ENCODE measurements at regions not wholly inside any gene's neighbourhood (a gene's known extent, or its start where the extent isn't known, plus 50 kb on each side); places are given as distances from the start of the nearest gene placed in this dataset.

DNA sequence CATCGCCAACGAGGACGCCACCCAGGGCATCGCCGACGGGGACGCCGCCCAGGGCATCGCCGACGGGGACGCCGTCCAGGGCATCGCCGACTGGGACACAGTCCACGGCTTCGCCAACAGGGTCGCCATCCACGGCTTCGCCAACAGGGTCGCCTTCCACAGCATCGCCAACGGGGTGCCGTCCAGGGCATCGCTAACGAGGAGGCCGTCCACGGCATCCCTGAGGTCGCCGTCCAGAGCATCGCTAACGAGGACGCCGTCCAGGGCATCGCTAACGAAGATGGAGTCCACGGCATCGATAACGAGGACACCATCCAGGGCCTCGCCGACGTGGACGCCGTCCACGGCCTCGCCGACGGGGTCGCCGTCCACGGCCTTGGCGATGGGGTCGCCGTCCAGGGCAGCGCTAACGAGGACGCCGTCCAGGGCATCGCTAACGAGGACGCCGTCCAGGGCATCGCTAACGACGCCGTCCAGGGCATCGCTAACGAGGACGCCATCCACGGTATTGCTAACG is 947.8 kb downstream of the TUBA3C start:
- BruUV-seq (replicated peaks), result no TSS peak
- H3K9me1 ChIP-seq (replicated peaks; ENCODE audit: control insufficient read depth, extremely low read depth, insufficient read depth, low read length), result no peaks in the 10 kb centered on the region
- H3K27ac ChIP-seq (ENCODE audit: insufficient read depth, low read depth, low read length), result no peak overlapping the region
- no peak overlapping the region for H3K4me3 ChIP-seq (replicated peaks in 1 of 3; ENCODE audit: insufficient read depth in 1 of 3, low read depth in 1 of 3, low read length in 3 of 3)
- FAIRE-seq (no peak), DNase-seq (ENCODE audit: low read depth, low spot score) (no peak)
- CTCF ChIA-PET, result no interaction called here
- POLR2A ChIA-PET, result no interaction called here
- H3K79me2 ChIP-seq (ENCODE audit: control insufficient read depth, insufficient read depth, low read length), result no peaks in the 10 kb centered on the region
- no peak overlapping the region for H3K9ac ChIP-seq (replicated peaks; ENCODE audit: extremely low read depth, insufficient read depth, low read length)
- no peak overlapping the region for H2AFZ ChIP-seq (ENCODE audit: low read depth, low read length)
- no peaks in the 10 kb centered on the region for H3K27me3 ChIP-seq (ENCODE audit: control insufficient read depth in 2 of 2, insufficient read depth in 2 of 2, low read length in 2 of 2)
- H3K4me1 ChIP-seq (ENCODE audit: control insufficient read depth, extremely low read depth, insufficient read depth, low read length), result no peaks in the 10 kb centered on the region
- H4K20me1 ChIP-seq (replicated peaks; ENCODE audit: control insufficient read depth, extremely low read depth, insufficient read depth, low read length), result no peaks in the 10 kb centered on the region
- peaks cover 20% of the 10 kb centered on the region for H3K9me3 ChIP-seq (replicated peaks; ENCODE audit: control insufficient read depth, insufficient read depth, low read length)
- dilution Hi-C loops (cut with MboI; ENCODE audit: extremely low pct_ligation_motif_present, low sequenced_read_pairs) (no loop called here), intact Hi-C loops (cut with micrococcal nuclease) (no loop called here)
- H3K36me3 ChIP-seq (ENCODE audit: control insufficient read depth in 2 of 2, extremely low read depth in 1 of 2, insufficient read depth in 2 of 2, low read length in 2 of 2), result no peaks in the 10 kb centered on the region
- H3K4me2 ChIP-seq (ENCODE audit: insufficient read depth, low read length), result no peak overlapping the region
- TF ChIP-seq POLR2AphosphoS5 (IDR thresholded peaks at IDR 0.05; ENCODE audit: insufficient read depth, low read depth, low read length) (no peak), FOS (IDR thresholded peaks at IDR 0.05; ENCODE audit: borderline replicate concordance, insufficient read depth, low read length) (no peak), GATA2 (IDR thresholded peaks at IDR 0.05; ENCODE audit: insufficient read depth, insufficient read length, low read depth, low read length) (no peak), MYC (IDR thresholded peaks at IDR 0.05; ENCODE audit: low read depth, low read length) (no peak), EZH2 (IDR thresholded peaks at IDR 0.05; ENCODE audit: borderline replicate concordance, low read depth, low read length, severe bottlenecking) (no peak), JUN (IDR thresholded peaks at IDR 0.05; ENCODE audit: borderline replicate concordance, insufficient read depth, insufficient read length, low read depth) (no peak), POLR2A (IDR thresholded peaks at IDR 0.05; ENCODE audit: low read depth, low read length) (no peak)
- TF ChIP-seq, protein P1, sequence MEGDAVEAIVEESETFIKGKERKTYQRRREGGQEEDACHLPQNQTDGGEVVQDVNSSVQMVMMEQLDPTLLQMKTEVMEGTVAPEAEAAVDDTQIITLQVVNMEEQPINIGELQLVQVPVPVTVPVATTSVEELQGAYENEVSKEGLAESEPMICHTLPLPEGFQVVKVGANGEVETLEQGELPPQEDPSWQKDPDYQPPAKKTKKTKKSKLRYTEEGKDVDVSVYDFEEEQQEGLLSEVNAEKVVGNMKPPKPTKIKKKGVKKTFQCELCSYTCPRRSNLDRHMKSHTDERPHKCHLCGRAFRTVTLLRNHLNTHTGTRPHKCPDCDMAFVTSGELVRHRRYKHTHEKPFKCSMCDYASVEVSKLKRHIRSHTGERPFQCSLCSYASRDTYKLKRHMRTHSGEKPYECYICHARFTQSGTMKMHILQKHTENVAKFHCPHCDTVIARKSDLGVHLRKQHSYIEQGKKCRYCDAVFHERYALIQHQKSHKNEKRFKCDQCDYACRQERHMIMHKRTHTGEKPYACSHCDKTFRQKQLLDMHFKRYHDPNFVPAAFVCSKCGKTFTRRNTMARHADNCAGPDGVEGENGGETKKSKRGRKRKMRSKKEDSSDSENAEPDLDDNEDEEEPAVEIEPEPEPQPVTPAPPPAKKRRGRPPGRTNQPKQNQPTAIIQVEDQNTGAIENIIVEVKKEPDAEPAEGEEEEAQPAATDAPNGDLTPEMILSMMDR (IDR thresholded peaks at IDR 0.05; ENCODE audit: extremely low read depth in 1 of 2, insufficient read depth in 1 of 2, low read depth in 1 of 2, low read length in 2 of 2), result no peak
- TF ChIP-seq, protein P2, sequence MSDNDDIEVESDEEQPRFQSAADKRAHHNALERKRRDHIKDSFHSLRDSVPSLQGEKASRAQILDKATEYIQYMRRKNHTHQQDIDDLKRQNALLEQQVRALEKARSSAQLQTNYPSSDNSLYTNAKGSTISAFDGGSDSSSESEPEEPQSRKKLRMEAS (IDR thresholded peaks at IDR 0.05; ENCODE audit: insufficient read depth, insufficient read length), result no peak
